EH (cell line): ENCODE measurements at regions not wholly inside any gene's neighbourhood (a gene's known extent, or its start where the extent isn't known, plus 50 kb on each side); places are given as distances from the start of the nearest gene placed in this dataset.

Experiments
- DNase-seq: peaks from one replicate; pipeline ENCODE4 v3.0.0-alpha.2; 2015; ENCODE audit warnings: low read depth

GRCh38 chr10:30793093-30793492 lies 163.5 kb upstream of the LYZL2 start:
- DNase-seq = no peak

- DNase-seq = no peak
Measured at GRCh38 chr10:30792025-30792424, 162.5 kb upstream of the LYZL2 start.

- peak; percentile 45 for DNase-seq
Measured at GRCh38 chr10:30791197-30791611, 161.7 kb upstream of the LYZL2 start.

GRCh38 chr10:30789806-30790205 lies 160.3 kb upstream of the LYZL2 start:
- DNase-seq = no peak

GRCh38 chr10:30788307-30788706 lies 158.8 kb upstream of the LYZL2 start:
- DNase-seq = peak; percentile 57

GRCh38 chr10:30786906-30787305 lies 157.4 kb upstream of the LYZL2 start:
- no peak for DNase-seq

- DNase-seq = peak; percentile 65
Measured at GRCh38 chr10:30786131-30786530, 156.6 kb upstream of the LYZL2 start.

- peak; percentile 72 for DNase-seq
Measured at GRCh38 chr10:30784897-30785605, 155.5 kb upstream of the LYZL2 start.

- DNase-seq = peak; percentile 78
Measured at GRCh38 chr10:30784524-30784896, 155.0 kb upstream of the LYZL2 start.

- peak; percentile 90 for DNase-seq
Measured at GRCh38 chr10:30783939-30784501, 154.5 kb upstream of the LYZL2 start.

- peak; percentile 57 for DNase-seq
Measured at GRCh38 chr10:30782537-30783461, 153.2 kb upstream of the LYZL2 start.

- DNase-seq = no peak
Measured at GRCh38 chr10:30782157-30782536, 152.6 kb upstream of the LYZL2 start.

GRCh38 chr10:30781670-30782121 lies 152.1 kb upstream of the LYZL2 start:
- DNase-seq = no peak

GRCh38 chr10:30778769-30779168 lies 149.2 kb upstream of the LYZL2 start:
- DNase-seq = no peak

GRCh38 chr10:30775779-30776591 lies 146.4 kb upstream of the LYZL2 start:
- peak; percentile 90 for DNase-seq

GRCh38 chr10:30774261-30774660 lies 144.7 kb upstream of the LYZL2 start:
- no peak for DNase-seq

GRCh38 chr10:30773501-30773900 lies 143.9 kb upstream of the LYZL2 start:
- no peak for DNase-seq

GRCh38 chr10:30770816-30771215 lies 141.3 kb upstream of the LYZL2 start:
- DNase-seq = no peak

- DNase-seq = no peak
Measured at GRCh38 chr10:30770229-30770628, 140.7 kb upstream of the LYZL2 start.

- no peak for DNase-seq
Measured at GRCh38 chr10:30769361-30769760, 139.8 kb upstream of the LYZL2 start.

- no peak for DNase-seq
Measured at GRCh38 chr10:30765616-30766015, 136.1 kb upstream of the LYZL2 start.

GRCh38 chr10:30765022-30765615 lies 135.6 kb upstream of the LYZL2 start:
- DNase-seq = no peak
